IPS-20b (cell line): ENCODE measurements at regions not wholly inside any gene's neighbourhood (a gene's known extent, or its start where the extent isn't known, plus 50 kb on each side); places are given as distances from the start of the nearest gene placed in this dataset.

Experiments used
- H3K27ac ChIP-seq: one replicate; pipeline ENCODE4 v1.5.1; 2013; ENCODE audit warnings: low read length
- H3K27me3 ChIP-seq: 2 replicates; pipeline ENCODE4 v1.6.1; 2013; ENCODE audit warnings: mild to moderate bottlenecking, low read length, inconsistent platforms; ENCODE audit not compliant: insufficient read depth
- H3K36me3 ChIP-seq: 2 replicates; pipeline ENCODE4 v1.6.1; 2013; ENCODE audit warnings: low read depth, mild to moderate bottlenecking, inconsistent platforms, low read length, moderate library complexity; ENCODE audit not compliant: insufficient read depth
- H3K4me1 ChIP-seq: 2 replicates; pipeline ENCODE4 v1.6.1; 2013; ENCODE audit warnings: mild to moderate bottlenecking, control low read depth, inconsistent platforms, low read length, moderate library complexity; ENCODE audit not compliant: insufficient read depth
- H3K4me3 ChIP-seq: 2 replicates; pipeline ENCODE4 v1.5.1; 2013; ENCODE audit warnings: mild to moderate bottlenecking, low read length, inconsistent platforms
- H3K9ac ChIP-seq: 2 replicates; pipeline ENCODE4 v1.6.1; 2013; ENCODE audit warnings: low read depth, mild to moderate bottlenecking, inconsistent platforms, low read length, moderate library complexity
- H3K9me3 ChIP-seq: 2 replicates; pipeline ENCODE4 v1.6.1; 2013; ENCODE audit warnings: mild to moderate bottlenecking, low read depth, low read length, inconsistent platforms; ENCODE audit not compliant: insufficient read depth

DNA sequence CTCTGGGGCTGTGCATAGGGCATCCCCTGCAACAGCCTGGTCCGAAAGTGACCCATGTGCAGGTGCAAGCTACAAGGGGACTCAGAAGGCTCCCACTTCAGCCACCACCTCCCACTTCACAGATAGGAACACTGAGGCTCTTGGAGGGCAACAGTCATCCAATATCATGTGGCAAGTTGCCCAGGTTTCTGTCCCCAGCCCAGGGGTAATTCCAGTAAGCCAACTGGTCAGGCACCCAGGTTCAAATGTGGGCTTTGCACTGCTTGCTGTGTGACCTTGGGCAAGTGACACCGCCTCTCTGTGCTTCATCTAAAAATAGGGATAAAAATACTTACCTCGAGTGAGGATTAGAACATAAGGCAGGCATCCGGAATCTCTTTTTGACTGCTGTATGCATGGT is 62.0 kb upstream of the SIRPA start:
- Histone ChIP-seq H3K4me3 (no peak overlapping the region), H3K9ac (no peak overlapping the region), H3K27me3 (no peaks in the 10 kb centered on the region; the same call in 1 of the 2 replicates)

DNA sequence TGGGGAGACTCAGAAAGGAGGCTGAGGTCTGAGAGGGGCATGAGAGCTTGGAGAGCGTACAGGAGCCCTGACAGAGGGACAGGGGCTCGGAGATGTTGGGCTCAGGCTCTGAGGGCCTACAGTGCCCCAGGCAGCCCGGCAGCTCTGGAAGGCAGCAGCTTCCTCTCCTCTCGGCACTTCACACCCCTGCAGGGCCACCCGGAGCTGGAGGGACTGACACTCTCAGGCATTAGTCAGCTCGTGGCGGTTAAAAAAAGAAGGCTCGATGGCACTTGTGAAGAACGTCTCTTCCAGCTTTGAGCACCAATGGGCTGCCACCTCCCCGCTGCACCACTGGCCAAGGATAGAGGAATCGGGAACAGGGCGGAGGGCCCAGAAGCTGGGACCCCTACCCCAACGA is 62.6 kb upstream of the SIRPA start:
- Histone ChIP-seq H3K4me3 (no peak overlapping the region), H3K27me3 (no peaks in the 10 kb centered on the region; the same call in 1 of the 2 replicates)

More for the DNA sequence above, 62.0 kb upstream of the SIRPA start:
- Histone ChIP-seq H3K9me3 (no peaks in the 10 kb centered on the region), H3K4me1 (no peaks in the 10 kb centered on the region), H3K27ac (no peak overlapping the region), H3K36me3 (no peaks in the 10 kb centered on the region)

DNA sequence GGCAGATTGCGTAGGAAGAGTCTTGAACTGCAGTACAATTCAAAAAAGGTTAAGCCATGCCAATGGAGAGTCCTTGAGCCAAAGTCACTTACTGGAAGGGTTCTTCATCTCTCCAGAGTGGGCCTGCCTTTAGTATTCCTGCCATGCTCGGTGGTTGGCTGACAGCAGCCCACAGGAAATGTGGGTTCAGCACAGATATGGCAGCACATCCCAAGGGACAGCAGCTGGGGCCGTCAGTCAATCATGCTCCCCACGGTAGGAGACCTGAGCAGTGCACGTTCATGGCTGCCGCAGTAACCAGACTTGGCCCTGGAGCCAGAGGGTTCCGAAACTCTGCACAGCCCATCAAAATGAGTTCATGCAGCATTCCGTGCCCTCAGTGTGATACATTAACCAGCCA is 63.6 kb upstream of the SIRPA start:
- no peaks in the 10 kb centered on the region for H3K9me3 ChIP-seq
- H3K9ac ChIP-seq = no peak overlapping the region

More for the DNA sequence above, 62.6 kb upstream of the SIRPA start:
- no peaks in the 10 kb centered on the region for H3K9me3 ChIP-seq
- H3K27ac ChIP-seq = no peak overlapping the region
- no peak overlapping the region for H3K9ac ChIP-seq
- H3K36me3 ChIP-seq = no peaks in the 10 kb centered on the region
- no peaks in the 10 kb centered on the region for H3K4me1 ChIP-seq

DNA sequence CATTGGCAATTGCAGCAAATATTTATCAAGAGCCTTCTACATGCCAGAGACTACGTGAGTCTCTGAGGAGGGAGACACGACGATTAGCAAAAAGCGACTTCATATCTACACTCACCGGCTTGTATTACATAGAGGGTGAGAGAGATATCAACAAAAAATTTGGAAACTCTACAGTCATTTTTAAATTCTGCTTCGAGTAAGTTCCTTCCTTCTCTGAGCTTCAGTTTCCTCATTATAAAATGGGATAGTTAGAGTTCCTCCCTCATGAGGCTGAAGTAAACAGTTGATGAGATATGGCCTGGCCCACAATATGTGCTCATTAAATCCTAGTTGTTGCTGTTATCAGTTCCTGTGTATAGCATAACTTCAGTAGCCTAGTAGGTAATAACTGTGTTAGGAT is 64.1 kb upstream of the SIRPA start:
- no peak overlapping the region for H3K27ac ChIP-seq
- no peak overlapping the region for H3K9ac ChIP-seq
- no peaks in the 10 kb centered on the region for H3K9me3 ChIP-seq
- H3K36me3 ChIP-seq = no peaks in the 10 kb centered on the region
- H3K4me3 ChIP-seq = no peak overlapping the region
- no peaks in the 10 kb centered on the region; the same call in 1 of the 2 replicates for H3K27me3 ChIP-seq
- no peaks in the 10 kb centered on the region for H3K4me1 ChIP-seq

More for the DNA sequence above, 63.6 kb upstream of the SIRPA start:
- H3K27me3 ChIP-seq = no peaks in the 10 kb centered on the region; the same call in 1 of the 2 replicates
- no peaks in the 10 kb centered on the region for H3K4me1 ChIP-seq
- H3K4me3 ChIP-seq = no peak overlapping the region
- H3K36me3 ChIP-seq = no peaks in the 10 kb centered on the region
- H3K27ac ChIP-seq = no peak overlapping the region

DNA sequence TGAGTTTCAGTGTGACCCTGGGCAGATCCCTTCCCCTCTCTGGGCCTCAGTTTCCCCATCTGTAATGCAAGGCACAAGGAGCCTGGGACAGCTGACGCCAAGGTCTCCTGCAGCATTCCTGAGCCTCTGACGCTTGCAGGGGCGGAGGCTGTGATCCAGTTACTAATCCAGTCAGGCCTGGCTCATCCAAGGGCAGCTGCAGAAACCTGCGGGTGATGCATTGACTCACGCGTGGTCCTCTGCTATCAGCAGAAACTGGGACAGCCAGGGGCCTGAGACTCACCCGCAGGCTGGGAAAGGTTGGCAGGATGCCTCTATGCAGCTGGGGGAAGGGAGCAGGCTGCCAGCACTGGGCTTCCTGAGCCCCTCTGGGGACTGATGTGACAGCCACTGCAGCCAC is 65.0 kb upstream of the SIRPA start:
- H3K27ac ChIP-seq = no peak overlapping the region
- no peak overlapping the region for H3K9ac ChIP-seq
- no peaks in the 10 kb centered on the region; the same call in 1 of the 2 replicates for H3K27me3 ChIP-seq
- no peaks in the 10 kb centered on the region for H3K4me1 ChIP-seq
- no peaks in the 10 kb centered on the region for H3K36me3 ChIP-seq
- H3K9me3 ChIP-seq = no peaks in the 10 kb centered on the region
- H3K4me3 ChIP-seq = no peak overlapping the region

DNA sequence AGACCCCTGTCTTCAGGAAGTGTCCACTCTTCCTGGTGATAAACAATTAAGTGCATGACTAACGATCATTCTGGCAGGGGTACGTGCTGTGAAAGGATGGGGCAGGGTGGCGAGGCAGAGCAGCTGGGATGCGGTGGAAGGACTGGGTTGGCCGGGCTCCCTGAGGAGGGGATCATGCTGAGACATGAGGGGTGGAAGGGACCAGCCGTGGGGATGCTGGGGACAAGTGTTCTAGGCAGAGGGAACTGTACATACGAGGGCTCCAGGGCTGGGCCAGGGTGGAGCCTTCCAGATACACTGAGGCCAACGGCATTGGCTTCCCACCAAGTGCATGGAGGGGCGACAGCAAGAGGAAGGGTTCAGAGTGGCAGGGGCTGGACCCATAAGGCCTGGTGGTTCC is 65.7 kb upstream of the SIRPA start:
- Histone ChIP-seq H3K27me3 (no peaks in the 10 kb centered on the region; the same call in 1 of the 2 replicates), H3K36me3 (no peaks in the 10 kb centered on the region), H3K9ac (no peak overlapping the region), H3K4me1 (no peaks in the 10 kb centered on the region), H3K9me3 (no peaks in the 10 kb centered on the region), H3K27ac (no peak overlapping the region), H3K4me3 (no peak overlapping the region)

DNA sequence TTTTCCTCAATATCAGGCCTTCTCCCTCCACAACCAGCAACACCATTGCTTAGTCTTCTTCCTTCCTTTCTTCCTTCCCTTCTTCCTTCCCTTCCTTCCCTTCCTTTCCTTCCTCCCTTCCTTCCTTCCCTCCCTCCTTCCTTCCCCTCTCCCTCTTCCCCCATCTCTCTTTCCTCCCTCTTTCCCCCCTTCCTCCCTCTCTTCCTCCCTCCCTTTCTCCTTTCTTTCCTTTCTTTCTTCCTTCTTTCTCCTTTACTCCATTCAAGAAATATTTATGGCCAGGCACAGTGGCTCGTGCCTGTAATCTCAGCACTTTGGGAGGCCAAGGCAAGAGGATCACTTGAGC is 66.4 kb upstream of the SIRPA start:
- H3K4me1 ChIP-seq = no peaks in the 10 kb centered on the region
- H3K36me3 ChIP-seq = no peaks in the 10 kb centered on the region
- H3K9me3 ChIP-seq = no peaks in the 10 kb centered on the region
- H3K9ac ChIP-seq = no peak overlapping the region
- no peak overlapping the region for H3K27ac ChIP-seq
- no peaks in the 10 kb centered on the region; the same call in 1 of the 2 replicates for H3K27me3 ChIP-seq
- no peak overlapping the region for H3K4me3 ChIP-seq

DNA sequence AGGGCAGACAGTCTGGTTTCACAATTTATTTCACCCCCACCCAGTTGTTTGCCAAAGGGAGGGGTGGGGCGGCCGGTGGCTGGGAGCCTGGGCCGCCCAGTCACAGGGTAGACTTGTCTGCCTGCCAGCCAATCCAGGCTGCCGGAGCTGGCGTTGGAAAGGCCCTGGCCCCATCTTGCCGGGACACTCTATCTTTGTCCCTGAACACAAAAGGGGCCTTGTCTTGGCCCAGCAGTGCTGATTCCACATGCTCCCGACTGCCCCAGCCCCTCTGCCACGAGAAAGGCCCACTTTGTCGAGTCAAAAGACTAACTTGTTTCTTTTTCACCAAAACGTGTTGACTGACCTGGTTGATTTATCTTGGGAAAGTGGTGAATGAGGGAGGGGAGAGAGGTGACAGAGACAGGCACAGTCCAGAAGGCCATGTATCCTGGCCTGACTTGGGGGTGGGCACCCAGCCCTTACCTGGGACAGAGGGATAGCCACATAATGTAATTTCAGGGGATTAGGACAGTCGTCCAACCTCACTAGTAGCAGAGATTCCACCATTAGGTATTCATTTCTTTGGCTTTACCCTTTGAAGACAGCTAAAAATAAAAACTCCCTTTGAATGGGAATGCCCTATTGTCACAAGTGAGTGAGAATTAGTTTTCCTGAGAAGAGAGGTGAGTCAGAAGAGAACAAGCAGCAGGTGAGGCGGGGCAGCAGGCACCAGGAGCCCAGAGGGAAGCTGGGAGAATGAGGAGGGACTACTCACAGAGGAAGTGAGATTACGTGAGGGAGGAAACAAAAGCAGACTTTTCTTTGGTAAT is 67.0 kb upstream of the SIRPA start:
- no peak overlapping the region for H3K27ac ChIP-seq
- H3K4me1 ChIP-seq = no peaks in the 10 kb centered on the region
- H3K9me3 ChIP-seq = no peaks in the 10 kb centered on the region
- no peak overlapping the region for H3K9ac ChIP-seq
- no peaks in the 10 kb centered on the region for H3K36me3 ChIP-seq
- H3K27me3 ChIP-seq = no peaks in the 10 kb centered on the region; the same call in 1 of the 2 replicates
- no peak overlapping the region for H3K4me3 ChIP-seq

DNA sequence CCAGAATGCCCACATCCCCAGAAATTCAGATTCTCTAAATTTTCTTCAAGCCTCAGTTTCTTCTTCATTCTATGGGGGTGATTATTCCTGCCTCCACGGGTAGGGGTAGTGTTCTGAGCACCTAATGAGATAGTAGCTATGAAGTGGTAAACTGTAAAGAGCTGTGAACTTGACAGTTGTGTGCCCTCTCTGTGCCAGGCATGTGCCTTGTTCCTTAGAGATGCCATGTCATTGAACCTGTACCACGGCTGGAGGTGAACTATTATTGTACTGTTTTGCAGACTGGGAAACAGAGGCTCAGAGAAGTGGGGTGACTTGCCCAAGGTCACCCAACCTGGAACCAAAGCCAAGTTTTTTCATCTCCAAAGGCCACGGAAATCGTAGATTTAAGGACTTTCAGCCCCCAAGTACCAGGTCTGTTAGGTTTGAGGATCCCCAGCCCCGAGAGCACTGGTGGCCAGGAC is 67.7 kb upstream of the SIRPA start:
- Histone ChIP-seq H3K27me3 (no peaks in the 10 kb centered on the region; the same call in 1 of the 2 replicates), H3K36me3 (no peaks in the 10 kb centered on the region), H3K4me1 (no peaks in the 10 kb centered on the region), H3K9me3 (no peaks in the 10 kb centered on the region), H3K9ac (no peak overlapping the region), H3K27ac (no peak overlapping the region), H3K4me3 (no peak overlapping the region)

DNA sequence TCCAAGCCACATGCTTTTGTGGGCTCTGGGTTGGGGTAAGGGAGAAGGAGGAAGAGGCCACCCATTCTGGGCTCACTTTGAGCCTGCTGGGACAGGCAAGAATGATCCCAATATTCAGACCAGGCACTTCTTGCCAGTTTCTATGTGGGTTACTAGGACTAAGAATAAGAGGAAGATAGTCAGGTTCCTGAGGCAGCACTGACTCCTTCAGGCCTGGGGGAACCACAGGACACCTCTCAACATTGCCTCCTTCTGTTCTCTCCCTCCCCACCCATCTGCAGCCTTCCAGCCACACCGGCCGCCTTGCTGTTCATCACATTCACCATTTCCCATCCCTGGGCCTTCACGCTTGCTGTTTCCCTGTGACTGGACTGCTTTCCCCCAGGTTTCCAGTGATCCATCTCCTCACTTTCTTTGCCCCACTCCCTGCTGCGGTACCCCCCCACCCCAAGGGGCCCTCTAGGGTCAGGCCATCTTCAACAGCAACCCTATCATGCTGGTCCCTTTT is 69.2 kb upstream of the SIRPA start:
- no peaks in the 10 kb centered on the region for H3K27me3 ChIP-seq
- no peak overlapping the region for H3K27ac ChIP-seq
- H3K9ac ChIP-seq = no peak overlapping the region
- H3K36me3 ChIP-seq = no peaks in the 10 kb centered on the region
- no peaks in the 10 kb centered on the region for H3K9me3 ChIP-seq
- H3K4me3 ChIP-seq = no peak overlapping the region
- no peaks in the 10 kb centered on the region for H3K4me1 ChIP-seq

DNA sequence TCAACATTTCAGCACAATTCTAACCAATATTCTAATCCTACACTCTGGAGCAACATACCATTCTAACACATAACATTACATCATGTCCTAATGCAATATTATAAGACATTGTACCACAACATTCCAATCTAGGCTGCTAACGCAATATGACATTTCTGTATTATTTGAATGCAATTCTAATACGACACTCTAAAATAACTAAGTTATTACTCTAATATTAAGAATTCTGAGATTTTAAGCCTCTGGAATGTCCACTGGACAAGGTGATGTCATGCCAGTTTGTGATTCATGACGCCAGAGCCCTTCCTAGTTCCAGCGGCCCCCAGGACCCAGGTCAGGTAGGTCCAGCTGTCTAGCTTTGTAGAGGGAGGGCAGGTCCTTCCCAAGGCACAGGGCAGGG is 69.7 kb upstream of the SIRPA start:
- no peaks in the 10 kb centered on the region for H3K9me3 ChIP-seq
- H3K9ac ChIP-seq = no peak overlapping the region
- H3K4me1 ChIP-seq = no peaks in the 10 kb centered on the region
- no peaks in the 10 kb centered on the region for H3K36me3 ChIP-seq
- no peak overlapping the region for H3K4me3 ChIP-seq
- H3K27me3 ChIP-seq = no peaks in the 10 kb centered on the region
- no peak overlapping the region for H3K27ac ChIP-seq

DNA sequence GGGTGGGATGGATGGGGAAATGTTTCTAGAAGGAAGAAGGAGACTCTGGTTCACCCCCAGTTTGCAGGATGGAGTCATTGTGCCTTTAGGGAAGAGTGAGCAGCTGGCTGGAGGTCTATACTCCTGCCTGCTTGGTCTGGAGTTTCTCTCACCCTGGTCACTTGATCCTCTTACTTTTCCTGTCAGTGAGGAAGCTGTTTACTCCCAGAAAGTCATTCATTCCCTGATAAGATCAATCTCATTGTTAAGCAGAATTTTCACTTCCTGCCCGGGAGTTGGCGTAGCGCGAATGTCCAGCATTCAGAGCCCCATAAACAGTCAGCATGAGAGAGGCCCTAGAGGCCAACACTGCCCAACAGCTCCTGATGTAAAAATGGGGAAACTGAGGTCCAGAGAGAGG is 70.4 kb upstream of the SIRPA start:
- Histone ChIP-seq H3K9ac (no peak overlapping the region), H3K36me3 (no peaks in the 10 kb centered on the region), H3K27ac (no peak overlapping the region), H3K4me3 (no peak overlapping the region), H3K9me3 (no peaks in the 10 kb centered on the region), H3K4me1 (no peaks in the 10 kb centered on the region; the same call in 1 of the 2 replicates), H3K27me3 (no peaks in the 10 kb centered on the region)
